ENCODE measurements at regions not wholly inside any gene's neighbourhood (a gene's known extent, or its start where the extent isn't known, plus 50 kb on each side); places are given as distances from the start of the nearest gene placed in this dataset.
"Not testable (repeated sequence)": the region's sequence is repeated elsewhere in the genome, so short reads cannot be mapped to it uniquely, and the experiment has no call there.

DNA sequence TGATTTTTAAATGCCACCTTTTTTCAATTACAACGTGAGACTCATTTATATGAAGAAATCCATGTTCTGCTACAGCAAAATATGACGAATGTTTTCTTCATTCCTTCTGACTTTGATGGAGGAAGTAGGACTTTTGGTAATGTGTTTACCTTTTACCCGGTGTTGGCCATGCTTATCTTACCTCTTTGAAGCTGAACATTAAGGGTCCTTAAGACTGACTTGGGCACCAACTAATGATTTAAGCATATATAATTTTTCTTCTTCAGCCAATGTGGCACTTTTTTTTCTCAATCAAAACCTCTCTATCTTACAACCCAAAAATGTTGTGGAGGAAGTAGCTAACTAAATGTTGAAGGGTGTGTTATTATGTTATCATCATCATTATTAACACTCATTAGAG, 337.5 kb downstream of the EPHA7 start:
- no peak for ATAC-seq

- ATAC-seq = no peak
Measured at GRCh38 chr6:93079061-93079460, 340.3 kb downstream of the EPHA7 start.

GRCh38 chr6:93073811-93074210, 345.5 kb downstream of the EPHA7 start:
- no peak for ATAC-seq

- no peak for ATAC-seq
Measured at GRCh38 chr6:93069856-93070255, 349.5 kb downstream of the EPHA7 start.

GRCh38 chr6:93059911-93060310, 359.4 kb downstream of the EPHA7 start:
- ATAC-seq = no peak

GRCh38 chr6:93057584-93057983, 361.8 kb downstream of the EPHA7 start:
- ATAC-seq = no peak

- no peak for ATAC-seq
Measured at GRCh38 chr6:93048381-93048780, 371.0 kb downstream of the EPHA7 start.

DNA sequence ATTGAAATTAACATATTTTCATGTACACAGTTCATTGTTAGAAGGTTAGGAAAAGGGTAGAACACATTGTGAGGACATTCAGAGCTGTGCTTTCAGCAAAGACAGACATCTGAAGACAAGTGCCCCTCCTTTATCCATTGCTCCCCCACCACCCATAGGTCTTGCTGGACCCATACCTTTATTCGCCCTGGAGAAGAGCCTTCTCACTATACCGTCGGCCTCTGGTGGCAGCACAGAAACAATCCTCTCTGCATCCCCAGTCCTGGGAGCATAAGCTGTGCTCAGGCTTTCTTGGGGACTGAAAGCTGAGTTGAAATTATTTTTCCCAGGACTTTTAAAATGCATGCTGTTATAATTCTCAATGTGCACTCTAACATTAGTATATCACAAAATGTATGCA, 372.3 kb downstream of the EPHA7 start:
- no peak for ATAC-seq

- ATAC-seq = no peak
Measured at GRCh38 chr6:93045156-93045555, 374.2 kb downstream of the EPHA7 start.

DNA sequence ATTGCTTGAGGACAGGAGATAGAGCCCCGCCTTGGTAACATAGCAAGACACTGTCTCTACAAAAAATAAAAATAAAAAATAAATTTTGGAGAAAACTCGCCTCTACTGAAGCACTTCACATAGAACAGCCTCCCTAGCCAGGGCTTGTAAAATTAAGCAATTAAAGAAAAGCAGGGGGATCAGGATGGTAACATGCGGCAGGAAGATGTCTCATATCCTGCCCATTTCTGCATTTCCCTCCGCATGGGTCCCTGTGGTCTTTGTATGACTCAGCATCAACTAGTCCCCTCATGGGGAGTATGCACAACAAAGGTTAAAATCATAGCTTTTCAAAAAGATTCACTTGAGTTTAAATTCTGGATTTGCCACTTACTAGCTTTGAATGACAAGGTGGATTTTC, 379.0 kb downstream of the EPHA7 start:
- ATAC-seq = no peak

GRCh38 chr6:93036835-93037234, 382.5 kb downstream of the EPHA7 start:
- ATAC-seq = no peak

DNA sequence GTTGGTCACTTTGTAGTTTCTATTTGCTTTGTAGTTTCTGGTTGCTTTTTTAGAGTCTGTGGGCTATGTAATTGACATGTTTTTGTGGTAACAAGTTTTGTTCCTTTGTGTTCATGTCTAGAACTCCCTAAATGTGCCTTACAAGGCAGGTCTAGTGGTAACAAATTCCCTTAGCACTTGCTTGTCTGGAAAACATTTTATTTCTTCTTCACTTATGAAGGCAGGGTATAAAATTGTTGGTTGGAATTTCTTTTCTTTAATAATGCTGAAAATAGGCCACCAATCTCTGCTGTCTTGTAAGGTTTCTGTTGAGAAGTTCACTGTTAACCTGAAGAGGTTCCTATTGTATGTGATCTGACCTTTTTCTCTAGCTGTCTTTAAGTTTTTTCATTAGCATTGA, 383.6 kb downstream of the EPHA7 start:
- no peak for ATAC-seq

DNA sequence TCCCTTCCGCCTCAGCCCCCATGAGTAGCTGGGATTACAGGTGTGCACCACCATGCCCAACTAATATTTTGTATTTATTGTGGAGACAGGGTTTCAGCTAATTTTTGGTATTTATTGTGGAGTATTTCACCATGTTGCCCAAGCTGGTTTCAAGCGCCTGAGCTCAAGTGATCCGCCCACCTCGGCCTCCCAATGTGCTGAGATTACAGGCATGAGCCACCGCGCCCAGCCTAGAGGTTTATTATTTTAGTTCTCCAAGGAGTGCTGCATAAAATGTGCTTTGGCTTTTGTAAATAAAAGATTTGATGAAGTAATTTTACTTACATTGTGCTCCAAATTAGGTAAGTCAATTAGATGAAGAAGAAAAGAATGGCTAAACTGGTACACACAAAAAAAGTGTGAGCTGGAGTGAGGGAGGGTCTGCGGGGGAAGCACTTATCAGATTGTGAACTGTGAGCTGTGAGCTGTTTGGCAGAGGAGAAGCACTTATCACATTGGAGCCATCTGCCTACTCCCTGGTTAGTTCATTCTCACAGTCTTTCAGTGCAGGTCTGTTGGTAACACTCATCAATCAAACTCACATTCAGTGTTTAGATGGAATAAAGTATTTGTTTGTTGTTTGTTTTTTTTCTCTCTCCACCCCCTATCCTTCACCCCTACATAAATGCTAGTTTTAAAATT, 398.0 kb downstream of the EPHA7 start:
- no peak for ATAC-seq

- ATAC-seq = no peak
Measured at GRCh38 chr6:93017626-93018025, 401.7 kb downstream of the EPHA7 start.

GRCh38 chr6:93017213-93017612, 402.1 kb downstream of the EPHA7 start:
- no peak for ATAC-seq

DNA sequence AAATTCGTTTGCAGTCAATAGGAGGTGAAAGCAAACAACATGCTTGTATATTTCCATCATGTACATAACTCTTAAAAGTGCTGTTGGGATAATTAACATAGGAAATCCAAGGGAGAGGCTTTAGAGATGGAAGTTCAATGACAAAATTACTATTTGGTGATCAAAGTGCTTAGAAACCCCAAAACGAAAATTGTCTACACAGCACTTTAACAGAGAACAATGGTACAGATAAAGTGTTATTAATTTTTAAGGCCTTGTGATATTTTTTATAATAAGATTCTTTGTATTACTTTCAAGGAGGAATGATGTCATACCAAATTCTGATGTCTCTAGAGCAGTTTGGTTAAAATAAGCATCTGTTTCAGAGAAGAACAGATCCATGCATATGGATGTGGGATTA, 406.3 kb downstream of the EPHA7 start:
- ATAC-seq = no peak

DNA sequence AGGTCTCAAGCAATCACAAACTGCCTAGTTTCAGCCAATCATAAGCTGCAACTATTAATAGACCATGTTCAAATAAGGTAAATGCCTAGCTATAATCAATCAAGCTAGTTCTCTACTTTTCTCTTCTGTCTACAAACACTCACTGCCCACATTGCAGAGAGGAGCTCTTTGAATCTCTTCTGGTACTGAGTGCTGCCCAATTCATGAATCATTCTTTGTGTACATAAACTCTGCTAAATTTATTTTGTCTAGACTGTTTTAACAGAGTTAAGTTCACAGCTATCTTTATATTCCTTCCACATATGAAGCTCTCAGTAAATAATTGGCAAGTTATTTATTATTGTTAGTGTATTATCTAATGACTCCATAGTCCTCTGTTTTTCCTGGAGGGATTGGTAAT, 411.0 kb downstream of the EPHA7 start:
- no peak for ATAC-seq

- ATAC-seq = no peak
Measured at GRCh38 chr6:92989656-92990055, 429.7 kb downstream of the EPHA7 start.

- ATAC-seq = no peak
Measured at GRCh38 chr6:92979281-92979680, 440.1 kb downstream of the EPHA7 start.

DNA sequence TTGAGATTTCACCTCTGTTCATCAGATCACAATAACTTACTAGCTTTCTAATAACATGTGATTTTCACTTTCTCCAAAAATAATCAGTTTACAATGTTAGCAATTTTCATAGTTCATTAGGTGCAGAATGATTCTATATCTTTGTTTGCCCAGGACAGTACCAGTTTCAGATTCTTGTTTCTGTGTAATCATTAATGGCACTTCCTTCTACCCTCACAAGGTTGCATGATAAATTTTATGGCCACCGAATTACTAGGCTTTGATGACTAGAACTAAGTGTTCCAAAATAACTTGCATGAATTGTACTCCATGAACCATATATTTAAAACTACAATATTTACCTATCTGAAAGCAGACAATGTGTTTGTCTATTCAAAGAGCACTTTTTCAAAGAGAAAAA, 442.3 kb downstream of the EPHA7 start:
- no peak for ATAC-seq

- no peak for ATAC-seq
Measured at GRCh38 chr6:92967362-92967761, 452.0 kb downstream of the EPHA7 start.

DNA sequence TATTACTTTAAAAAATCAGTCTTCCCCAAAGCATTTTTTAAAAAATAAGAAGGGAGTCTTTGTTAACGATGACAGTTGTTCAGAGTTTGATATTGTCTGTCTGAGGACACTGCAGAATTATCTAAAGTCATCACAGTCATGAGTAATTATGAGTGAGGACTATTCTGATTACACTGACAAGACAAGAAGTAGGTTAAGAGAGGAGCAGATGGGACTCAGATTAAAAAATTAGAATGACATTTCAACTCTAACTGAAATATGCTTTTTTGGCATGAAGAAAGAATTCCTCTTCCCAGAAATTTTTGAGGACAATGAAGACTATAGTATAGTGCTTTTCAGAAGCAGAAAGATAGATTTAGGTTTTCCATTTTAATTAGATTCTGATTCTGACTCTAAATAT, 456.5 kb downstream of the EPHA7 start:
- ATAC-seq = no peak

GRCh38 chr6:92952111-92952510, 467.2 kb downstream of the EPHA7 start:
- not testable (repeated sequence) for ATAC-seq

GRCh38 chr6:92945799-92946198, 473.6 kb downstream of the EPHA7 start:
- no peak for ATAC-seq

DNA sequence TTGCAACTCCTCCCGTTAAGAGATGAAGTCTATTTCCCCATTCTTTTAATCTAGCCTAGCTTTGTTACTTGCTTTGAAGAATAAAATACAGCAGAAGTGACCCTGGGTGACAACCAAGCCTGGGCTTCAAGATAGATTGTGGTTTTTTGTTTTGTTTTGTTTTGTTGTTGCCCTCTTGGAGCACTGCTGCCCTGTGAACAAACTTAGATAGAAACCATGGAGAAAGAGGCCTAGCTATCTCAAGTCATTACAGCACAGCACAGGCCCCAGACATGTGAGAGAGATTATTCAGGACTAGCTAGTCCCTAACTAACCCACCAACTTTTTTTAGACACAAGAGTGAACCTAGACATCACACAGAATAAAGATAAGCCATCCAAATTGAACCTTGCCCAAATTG, 475.2 kb downstream of the EPHA7 start:
- no peak for ATAC-seq
